ENCODE measurements at regions not wholly inside any gene's neighbourhood (a gene's known extent, or its start where the extent isn't known, plus 50 kb on each side); places are given as distances from the start of the nearest gene placed in this dataset.

GRCh38 chr12:4202918-4203317 is 70.6 kb upstream of the CCND2 start:
- H3F3A ChIP-seq (ENCODE audit: insufficient read depth): no peaks in the 10 kb centered on the region
- no peaks in the 10 kb centered on the region for H4K20me1 ChIP-seq (ENCODE audit: low read depth, low read length)
- H3K9me2 ChIP-seq (replicated peaks; ENCODE audit: insufficient read depth, low read length): no peaks in the 10 kb centered on the region
- H2AFZ ChIP-seq (ENCODE audit: low read depth, low read length, severe bottlenecking): no peak overlapping the region
- H3K9ac ChIP-seq (ENCODE audit: low read length): no peak overlapping the region
- no peaks in the 10 kb centered on the region for H3K9me3 ChIP-seq (ENCODE audit: insufficient read depth, low read length)
- TF ChIP-seq EZH2phosphoT487 (conservative IDR thresholded peaks at IDR 0.05; ENCODE audit: low read length): no peak
- no peak for TF ChIP-seq CTCF (IDR thresholded peaks at IDR 0.05; ENCODE audit: insufficient read depth, low read length, poor library complexity, severe bottlenecking)
- H3K79me2 ChIP-seq (ENCODE audit: insufficient read depth, low read length): no peaks in the 10 kb centered on the region
- H3K4me3 ChIP-seq (ENCODE audit: insufficient read depth, low read length, poor library complexity, severe bottlenecking): no peak overlapping the region
- no peaks in the 10 kb centered on the region for H3K36me3 ChIP-seq (ENCODE audit: low read length)
- no peaks in the 10 kb centered on the region; the same call in 1 of the 2 replicates for H3K27me3 ChIP-seq (ENCODE audit: low read length)
- H3K27ac ChIP-seq (ENCODE audit: low read depth, low read length): no peak overlapping the region
- H3K4me2 ChIP-seq (ENCODE audit: low read depth, low read length, poor library complexity, severe bottlenecking): no peak overlapping the region

- no peaks in the 10 kb centered on the region; the same call in 1 of the 2 replicates for H3K27me3 ChIP-seq (ENCODE audit: low read length)
- H3K9ac ChIP-seq (ENCODE audit: low read length): no peak overlapping the region
- no peaks in the 10 kb centered on the region for H3F3A ChIP-seq (ENCODE audit: insufficient read depth)
- no peak overlapping the region for H3K4me2 ChIP-seq (ENCODE audit: low read depth, low read length, poor library complexity, severe bottlenecking)
- H3K9me2 ChIP-seq (replicated peaks; ENCODE audit: insufficient read depth, low read length): no peaks in the 10 kb centered on the region
- H2AFZ ChIP-seq (ENCODE audit: low read depth, low read length, severe bottlenecking): no peak overlapping the region
- no peaks in the 10 kb centered on the region for H3K79me2 ChIP-seq (ENCODE audit: insufficient read depth, low read length)
- no peak overlapping the region for H3K4me3 ChIP-seq (ENCODE audit: insufficient read depth, low read length, poor library complexity, severe bottlenecking)
- no peaks in the 10 kb centered on the region for H3K9me3 ChIP-seq (ENCODE audit: insufficient read depth, low read length)
- no peak overlapping the region for H3K27ac ChIP-seq (ENCODE audit: low read depth, low read length)
- TF ChIP-seq CTCF (IDR thresholded peaks at IDR 0.05; ENCODE audit: insufficient read depth, low read length, poor library complexity, severe bottlenecking) (no peak), EZH2phosphoT487 (conservative IDR thresholded peaks at IDR 0.05; ENCODE audit: low read length) (no peak)
- no peaks in the 10 kb centered on the region for H4K20me1 ChIP-seq (ENCODE audit: low read depth, low read length)
- H3K36me3 ChIP-seq (ENCODE audit: low read length): no peaks in the 10 kb centered on the region
Measured at GRCh38 chr12:4202487-4202886, 71.1 kb upstream of the CCND2 start.

GRCh38 chr12:4201333-4202100 is 72.0 kb upstream of the CCND2 start:
- no peak overlapping the region for H2AFZ ChIP-seq (ENCODE audit: low read depth, low read length, severe bottlenecking)
- H3K79me2 ChIP-seq (ENCODE audit: insufficient read depth, low read length): no peaks in the 10 kb centered on the region
- H3K9me2 ChIP-seq (replicated peaks; ENCODE audit: insufficient read depth, low read length): no peaks in the 10 kb centered on the region
- no peaks in the 10 kb centered on the region for H3K36me3 ChIP-seq (ENCODE audit: low read length)
- H3K9me3 ChIP-seq (ENCODE audit: insufficient read depth, low read length): no peaks in the 10 kb centered on the region
- TF ChIP-seq EZH2phosphoT487 (conservative IDR thresholded peaks at IDR 0.05; ENCODE audit: low read length) (no peak), CTCF (IDR thresholded peaks at IDR 0.05; ENCODE audit: insufficient read depth, low read length, poor library complexity, severe bottlenecking) (no peak)
- H3K27ac ChIP-seq (ENCODE audit: low read depth, low read length): no peak overlapping the region
- no peak overlapping the region for H3K4me2 ChIP-seq (ENCODE audit: low read depth, low read length, poor library complexity, severe bottlenecking)
- no peaks in the 10 kb centered on the region for H4K20me1 ChIP-seq (ENCODE audit: low read depth, low read length)
- H3K27me3 ChIP-seq (ENCODE audit: low read length): no peaks in the 10 kb centered on the region; the same call in 1 of the 2 replicates
- H3F3A ChIP-seq (ENCODE audit: insufficient read depth): no peaks in the 10 kb centered on the region
- H3K4me3 ChIP-seq (ENCODE audit: insufficient read depth, low read length, poor library complexity, severe bottlenecking): no peak overlapping the region
- H3K9ac ChIP-seq (ENCODE audit: low read length): no peak overlapping the region

Data from SU-DHL-6 (cell line).